ENCODE measurements at regions not wholly inside any gene's neighbourhood (a gene's known extent, or its start where the extent isn't known, plus 50 kb on each side); places are given as distances from the start of the nearest gene placed in this dataset.

DNA sequence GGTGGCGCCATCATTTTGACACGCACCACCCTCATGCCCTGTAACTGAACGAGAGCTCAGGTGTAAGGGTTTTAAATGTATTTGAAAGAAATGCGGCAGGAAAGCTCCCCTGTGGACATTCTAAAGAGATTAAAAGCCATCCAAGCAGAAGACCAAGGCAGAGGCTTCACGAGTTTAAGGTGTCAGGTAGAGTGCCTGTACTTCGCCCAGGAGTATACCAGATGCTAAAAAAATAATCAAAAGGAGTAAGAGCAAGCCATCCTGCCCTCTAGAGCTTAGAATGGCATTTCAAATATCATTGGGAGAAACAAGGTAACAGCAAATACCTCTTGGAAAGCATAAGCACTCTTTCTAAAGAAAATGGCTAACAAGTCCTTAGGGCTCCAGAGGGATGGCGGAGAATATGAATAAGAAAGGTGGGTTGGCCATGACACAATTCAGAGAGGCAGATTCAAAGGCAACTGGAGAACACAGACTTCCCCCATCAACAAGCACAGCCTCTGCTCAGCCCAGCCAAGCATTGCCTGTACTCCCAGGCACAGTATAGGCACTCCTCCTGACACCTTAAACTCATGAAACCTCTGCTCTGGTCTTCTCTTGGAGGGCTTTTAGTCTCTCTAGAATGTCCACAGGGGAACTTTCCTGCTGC, 447.6 kb downstream of the SUCLA2 start:
- H3K9ac ChIP-seq (ENCODE audit: low read length): no peak overlapping the region
- no peaks in the 10 kb centered on the region for H3K36me3 ChIP-seq (ENCODE audit: control insufficient read depth, insufficient read depth, low read length, severe bottlenecking)
- no peak overlapping the region for H3K4me3 ChIP-seq (ENCODE audit: low read length)
- H3K4me1 ChIP-seq (ENCODE audit: control insufficient read depth, insufficient read depth, low read length): no peaks in the 10 kb centered on the region
- DNase-seq (ENCODE audit: low read depth): no peak
- H3K9me3 ChIP-seq (ENCODE audit: control insufficient read depth, low read length): no peaks in the 10 kb centered on the region
- no peaks in the 10 kb centered on the region for H3K27me3 ChIP-seq (replicated peaks; ENCODE audit: control insufficient read depth, insufficient read depth, low read length)

GRCh38 chr13:47549219-47549752, 451.8 kb downstream of the SUCLA2 start:
- no peak overlapping the region for H3K4me3 ChIP-seq (ENCODE audit: low read length)
- H3K9me3 ChIP-seq (ENCODE audit: control insufficient read depth, low read length): no peaks in the 10 kb centered on the region
- H3K4me1 ChIP-seq (ENCODE audit: control insufficient read depth, insufficient read depth, low read length): peaks cover 20% of the 10 kb centered on the region
- no peaks in the 10 kb centered on the region for H3K27me3 ChIP-seq (replicated peaks; ENCODE audit: control insufficient read depth, insufficient read depth, low read length)
- no peaks in the 10 kb centered on the region for H3K36me3 ChIP-seq (ENCODE audit: control insufficient read depth, insufficient read depth, low read length, severe bottlenecking)
- DNase-seq (ENCODE audit: low read depth): no peak
- H3K9ac ChIP-seq (ENCODE audit: low read length): no peak overlapping the region

DNA sequence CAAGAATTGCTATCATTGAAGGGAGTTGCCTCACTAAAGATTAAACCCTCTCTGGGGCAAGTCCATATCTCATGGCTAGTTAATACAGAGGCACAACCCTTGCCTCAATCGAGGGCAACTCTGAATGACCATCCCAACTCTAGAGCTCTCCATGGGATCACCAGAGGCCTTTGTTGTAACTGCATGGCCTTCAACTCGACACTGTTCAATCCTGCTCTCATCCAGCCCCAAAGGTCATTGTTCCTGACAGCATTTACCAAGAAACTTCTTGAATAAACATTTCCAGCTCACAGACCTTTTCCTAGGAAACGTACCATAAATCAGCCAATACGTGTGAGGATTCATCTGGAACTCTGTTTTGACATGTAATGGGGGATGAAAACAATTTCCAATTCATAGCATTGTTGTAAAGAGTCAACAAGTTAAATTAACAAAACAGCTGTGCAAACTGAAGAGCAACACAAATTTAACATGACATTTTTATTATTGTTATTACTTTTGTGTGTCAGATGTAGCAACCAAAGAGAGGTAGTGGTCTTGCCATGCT, 452.7 kb downstream of the SUCLA2 start:
- H3K4me3 ChIP-seq (ENCODE audit: low read length): no peak overlapping the region

GRCh38 chr13:47546391-47547225, 454.5 kb downstream of the SUCLA2 start:
- Histone ChIP-seq H3K9ac (ENCODE audit: low read length) (no peak overlapping the region), H3K4me3 (ENCODE audit: low read length) (no peak overlapping the region), H3K27me3 (replicated peaks; ENCODE audit: control insufficient read depth, insufficient read depth, low read length) (no peaks in the 10 kb centered on the region), H3K9me3 (ENCODE audit: control insufficient read depth, low read length) (no peaks in the 10 kb centered on the region), H3K4me1 (ENCODE audit: control insufficient read depth, insufficient read depth, low read length) (peaks cover 20% of the 10 kb centered on the region), H3K36me3 (ENCODE audit: control insufficient read depth, insufficient read depth, low read length, severe bottlenecking) (no peaks in the 10 kb centered on the region)
- DNase-seq (ENCODE audit: low read depth): no peak

More for the DNA sequence above, 452.7 kb downstream of the SUCLA2 start:
- H3K9ac ChIP-seq (ENCODE audit: low read length): no peak overlapping the region
- no peaks in the 10 kb centered on the region for H3K36me3 ChIP-seq (ENCODE audit: control insufficient read depth, insufficient read depth, low read length, severe bottlenecking)
- no peaks in the 10 kb centered on the region for H3K9me3 ChIP-seq (ENCODE audit: control insufficient read depth, low read length)
- no peaks in the 10 kb centered on the region for H3K27me3 ChIP-seq (replicated peaks; ENCODE audit: control insufficient read depth, insufficient read depth, low read length)
- DNase-seq (ENCODE audit: low read depth): no peak
- H3K4me1 ChIP-seq (ENCODE audit: control insufficient read depth, insufficient read depth, low read length): peaks cover 20% of the 10 kb centered on the region

- DNase-seq (ENCODE audit: low read depth): no peak
- no peaks in the 10 kb centered on the region for H3K9me3 ChIP-seq (ENCODE audit: control insufficient read depth, low read length)
- peaks cover 20% of the 10 kb centered on the region for H3K4me1 ChIP-seq (ENCODE audit: control insufficient read depth, insufficient read depth, low read length)
- H3K4me3 ChIP-seq (ENCODE audit: low read length): no peak overlapping the region
- no peaks in the 10 kb centered on the region for H3K27me3 ChIP-seq (replicated peaks; ENCODE audit: control insufficient read depth, insufficient read depth, low read length)
- H3K36me3 ChIP-seq (ENCODE audit: control insufficient read depth, insufficient read depth, low read length, severe bottlenecking): no peaks in the 10 kb centered on the region
- no peak overlapping the region for H3K9ac ChIP-seq (ENCODE audit: low read length)
Observed at GRCh38 chr13:47545201-47546024, 455.7 kb downstream of the SUCLA2 start.

GRCh38 chr13:47539317-47539716, 461.8 kb downstream of the SUCLA2 start:
- no peak overlapping the region for H3K4me3 ChIP-seq (ENCODE audit: low read length)
- no peaks in the 10 kb centered on the region for H3K4me1 ChIP-seq (ENCODE audit: control insufficient read depth, insufficient read depth, low read length)
- H3K9ac ChIP-seq (ENCODE audit: low read length): no peak overlapping the region
- H3K36me3 ChIP-seq (ENCODE audit: control insufficient read depth, insufficient read depth, low read length, severe bottlenecking): no peaks in the 10 kb centered on the region
- no peak for DNase-seq (ENCODE audit: low read depth)
- no peaks in the 10 kb centered on the region for H3K27me3 ChIP-seq (replicated peaks; ENCODE audit: control insufficient read depth, insufficient read depth, low read length)
- no peaks in the 10 kb centered on the region for H3K9me3 ChIP-seq (ENCODE audit: control insufficient read depth, low read length)

DNA sequence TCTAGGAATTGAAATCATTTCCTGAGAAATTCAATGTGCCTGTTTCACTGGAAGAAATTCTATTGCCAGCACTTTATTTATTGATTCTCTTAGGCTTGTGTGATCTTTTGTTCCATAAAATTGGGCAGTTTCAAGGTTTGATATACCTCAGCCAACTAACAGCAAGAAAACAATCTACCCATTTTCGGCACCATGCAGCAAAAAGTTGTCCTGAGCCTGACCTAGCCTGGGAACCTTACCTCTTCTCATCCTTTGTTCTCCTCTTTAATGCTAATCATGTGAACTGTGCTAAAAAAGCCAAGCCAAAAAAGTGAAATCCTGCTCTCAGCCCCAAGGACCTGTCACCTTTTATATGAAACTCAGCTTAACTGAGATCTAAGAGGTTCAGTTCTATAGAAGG, 477.3 kb downstream of the SUCLA2 start:
- Histone ChIP-seq H3K9me3 (ENCODE audit: control insufficient read depth, low read length) (no peaks in the 10 kb centered on the region), H3K4me1 (ENCODE audit: control insufficient read depth, insufficient read depth, low read length) (peaks cover 12% of the 10 kb centered on the region), H3K4me3 (ENCODE audit: low read length) (no peak overlapping the region), H3K36me3 (ENCODE audit: control insufficient read depth, insufficient read depth, low read length, severe bottlenecking) (no peaks in the 10 kb centered on the region), H3K27me3 (replicated peaks; ENCODE audit: control insufficient read depth, insufficient read depth, low read length) (no peaks in the 10 kb centered on the region), H3K9ac (ENCODE audit: low read length) (no peak overlapping the region)
- DNase-seq (ENCODE audit: low read depth): no peak

DNA sequence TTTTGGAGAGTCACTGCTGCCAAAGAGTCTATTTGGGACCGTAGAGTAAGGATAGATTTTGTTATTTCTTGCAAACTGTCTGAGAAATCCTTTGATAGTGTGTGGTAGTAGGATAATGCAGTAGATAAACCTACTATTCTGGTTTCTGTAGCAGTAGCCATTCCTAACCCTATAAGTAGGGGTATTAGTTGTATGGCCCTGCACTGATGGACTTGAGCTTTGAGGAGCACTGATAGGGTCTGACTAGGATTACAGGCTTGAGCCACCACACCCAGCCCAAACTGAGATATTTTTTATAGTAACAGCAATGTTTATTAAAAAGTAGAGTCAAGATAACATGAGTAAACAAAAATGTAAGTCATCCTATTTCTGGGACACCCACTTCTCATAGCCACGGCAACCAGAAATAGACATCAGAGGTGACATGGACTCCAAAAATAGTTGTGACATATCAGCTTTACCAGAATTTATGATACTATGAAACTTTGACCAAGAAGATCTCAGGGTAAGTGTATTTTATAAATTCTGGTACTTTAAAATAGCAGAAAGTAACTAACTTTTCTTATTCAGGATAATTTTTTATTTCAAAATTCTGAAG, 479.1 kb downstream of the SUCLA2 start:
- Histone ChIP-seq H3K9ac (ENCODE audit: low read length) (no peak overlapping the region), H3K36me3 (ENCODE audit: control insufficient read depth, insufficient read depth, low read length, severe bottlenecking) (no peaks in the 10 kb centered on the region), H3K9me3 (ENCODE audit: control insufficient read depth, low read length) (no peaks in the 10 kb centered on the region), H3K4me1 (ENCODE audit: control insufficient read depth, insufficient read depth, low read length) (peaks cover 12% of the 10 kb centered on the region), H3K4me3 (ENCODE audit: low read length) (no peak overlapping the region), H3K27me3 (replicated peaks; ENCODE audit: control insufficient read depth, insufficient read depth, low read length) (no peaks in the 10 kb centered on the region)
- no peak for DNase-seq (ENCODE audit: low read depth)

- Histone ChIP-seq H3K9me3 (ENCODE audit: control insufficient read depth, low read length) (peaks cover 11% of the 10 kb centered on the region), H3K4me1 (ENCODE audit: control insufficient read depth, insufficient read depth, low read length) (peaks cover 12% of the 10 kb centered on the region), H3K27me3 (replicated peaks; ENCODE audit: control insufficient read depth, insufficient read depth, low read length) (no peaks in the 10 kb centered on the region), H3K9ac (ENCODE audit: low read length) (peak overlapping the region; percentile 11), H3K36me3 (ENCODE audit: control insufficient read depth, insufficient read depth, low read length, severe bottlenecking) (no peaks in the 10 kb centered on the region), H3K4me3 (ENCODE audit: low read length) (no peak overlapping the region)
- DNase-seq (ENCODE audit: low read depth): peak; percentile 1
Observed at GRCh38 chr13:47519626-47520025, 481.4 kb downstream of the SUCLA2 start.

DNA sequence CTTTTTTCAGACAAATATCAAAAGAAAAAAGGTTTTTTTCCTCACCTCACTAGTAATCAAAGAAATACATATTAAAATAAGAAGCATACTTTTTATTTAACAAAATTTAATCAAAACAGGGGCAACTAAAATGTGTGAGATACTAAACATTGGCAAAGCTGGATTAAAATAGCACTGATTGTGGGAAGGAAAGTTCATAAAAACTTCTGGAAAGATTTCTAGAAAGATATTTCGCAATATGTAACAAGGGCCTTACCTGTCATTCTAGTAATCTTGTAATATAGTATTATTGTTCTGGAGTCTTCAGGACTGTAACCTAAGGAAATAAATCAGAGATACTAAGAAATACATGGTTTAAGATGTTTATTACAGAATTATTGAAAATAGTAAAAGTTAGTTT, 482.5 kb downstream of the SUCLA2 start:
- no peaks in the 10 kb centered on the region for H3K36me3 ChIP-seq (ENCODE audit: control insufficient read depth, insufficient read depth, low read length, severe bottlenecking)
- peaks cover 12% of the 10 kb centered on the region for H3K4me1 ChIP-seq (ENCODE audit: control insufficient read depth, insufficient read depth, low read length)
- no peak overlapping the region for H3K9ac ChIP-seq (ENCODE audit: low read length)
- H3K9me3 ChIP-seq (ENCODE audit: control insufficient read depth, low read length): peaks cover 16% of the 10 kb centered on the region
- DNase-seq (ENCODE audit: low read depth): no peak
- no peak overlapping the region for H3K4me3 ChIP-seq (ENCODE audit: low read length)
- H3K27me3 ChIP-seq (replicated peaks; ENCODE audit: control insufficient read depth, insufficient read depth, low read length): no peaks in the 10 kb centered on the region
